ENCODE measurements at regions not wholly inside any gene's neighbourhood (a gene's known extent, or its start where the extent isn't known, plus 50 kb on each side); places are given as distances from the start of the nearest gene placed in this dataset.
"Not testable (repeated sequence)": the region's sequence is repeated elsewhere in the genome, so short reads cannot be mapped to it uniquely, and the experiment has no call there.

GRCh38 chr3:198096015-198096414 is 136.0 kb downstream of the LMLN start:
- DNase-seq (ENCODE audit: low spot score) = no peak

DNA sequence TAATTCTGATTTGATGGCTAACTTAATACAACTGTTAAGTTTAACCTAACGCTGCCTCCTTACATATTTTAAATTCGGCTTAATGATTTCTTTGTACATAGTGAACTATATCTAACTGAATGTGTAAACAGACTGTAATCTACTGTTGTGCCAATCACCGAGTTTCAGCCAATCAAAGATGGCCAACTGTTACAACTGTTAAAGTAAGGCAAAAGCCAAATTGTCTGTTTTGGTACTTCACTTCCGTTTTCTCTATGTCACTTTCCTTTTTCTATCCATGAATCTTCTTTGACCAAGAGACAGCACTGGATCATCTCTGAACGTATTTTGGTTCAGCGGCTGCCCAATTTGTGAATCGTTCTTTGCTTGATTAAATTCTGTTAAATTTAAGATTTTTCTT is 137.0 kb downstream of the LMLN start:
- no peak for DNase-seq (ENCODE audit: low spot score)

DNA sequence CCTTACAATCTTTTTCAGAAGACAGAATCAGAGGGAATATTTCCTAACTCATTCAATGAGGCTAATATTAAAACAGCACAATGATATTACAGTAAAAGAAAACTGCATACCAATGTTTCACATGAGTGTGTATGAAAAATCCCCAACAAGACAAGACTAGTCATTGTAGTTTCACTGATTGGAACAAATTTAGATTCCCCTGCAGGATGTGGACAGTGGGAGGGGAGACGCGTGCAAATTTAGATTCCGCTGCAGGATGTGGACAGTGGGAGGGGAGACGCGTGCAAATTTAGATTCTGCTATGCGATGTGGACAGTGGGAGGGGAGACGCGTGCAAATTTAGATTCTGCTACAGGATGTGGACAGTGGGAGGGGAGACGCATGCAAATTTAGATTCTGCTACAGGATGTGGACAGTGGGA is 138.7 kb downstream of the LMLN start:
- DNase-seq (ENCODE audit: low spot score) = not testable (repeated sequence)

DNA sequence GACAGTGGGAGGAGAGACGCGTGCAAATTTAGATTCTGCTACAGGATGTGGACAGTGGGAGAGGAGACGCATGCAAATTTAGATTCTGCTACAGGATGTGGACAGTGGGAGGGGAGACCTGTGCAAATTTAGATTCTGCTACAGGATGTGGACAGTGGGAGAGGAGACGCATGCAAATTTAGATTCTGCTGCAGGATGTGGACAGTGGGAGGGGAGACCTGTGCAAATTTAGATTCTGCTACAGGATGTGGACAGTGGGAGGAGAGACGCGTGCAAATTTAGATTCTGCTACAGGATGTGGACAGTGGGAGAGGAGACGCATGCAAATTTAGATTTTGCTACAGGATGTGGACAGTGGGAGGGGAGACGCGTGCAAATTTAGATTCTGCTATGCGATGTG is 143.1 kb downstream of the LMLN start:
- not testable (repeated sequence) for DNase-seq (ENCODE audit: low spot score)

GRCh38 chr3:198106265-198106664 is 146.2 kb downstream of the LMLN start:
- no peak for DNase-seq (ENCODE audit: low spot score)

DNA sequence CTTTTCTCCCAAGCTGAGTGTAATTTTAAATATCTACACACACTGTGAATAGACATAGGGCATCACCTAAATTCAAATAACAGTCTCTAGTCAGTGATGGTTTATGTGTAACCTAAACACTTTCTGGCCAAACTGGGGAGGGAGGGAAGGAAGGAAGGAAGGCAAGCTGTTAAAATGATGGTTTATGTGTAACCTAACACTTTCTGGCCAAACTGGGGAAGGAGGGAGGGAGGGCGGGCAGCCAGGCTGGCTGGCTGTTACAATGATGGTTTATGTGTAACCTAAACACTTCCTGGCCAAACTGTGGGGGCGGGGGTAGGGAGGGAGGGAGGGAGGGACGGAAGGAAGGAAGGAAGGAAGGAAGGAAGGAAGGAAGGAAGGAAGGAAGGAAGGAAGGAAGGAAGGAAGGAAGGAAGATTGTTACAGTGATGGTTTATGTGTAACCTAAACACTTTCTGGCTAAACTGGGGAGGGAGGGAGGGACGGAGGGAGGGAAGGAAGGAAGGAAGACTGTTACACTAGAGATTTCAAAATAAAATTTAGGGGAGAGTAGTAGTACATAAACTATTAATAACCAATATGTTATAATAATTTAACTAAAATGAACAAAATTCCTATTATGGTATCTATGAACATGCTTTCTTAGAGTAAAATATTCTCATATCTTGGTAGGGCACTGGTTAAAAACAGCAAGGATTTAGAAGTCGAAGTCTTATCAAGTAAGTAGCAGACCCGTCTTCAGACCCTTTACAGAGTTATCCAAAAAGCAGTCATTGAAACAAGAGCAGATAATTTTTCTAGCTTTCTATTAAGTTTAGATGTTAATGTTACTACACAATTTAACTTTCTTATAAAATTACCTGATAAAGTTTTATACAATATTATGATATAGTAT is 148.1 kb downstream of the LMLN start:
- DNase-seq (ENCODE audit: low spot score) = no peak

DNA sequence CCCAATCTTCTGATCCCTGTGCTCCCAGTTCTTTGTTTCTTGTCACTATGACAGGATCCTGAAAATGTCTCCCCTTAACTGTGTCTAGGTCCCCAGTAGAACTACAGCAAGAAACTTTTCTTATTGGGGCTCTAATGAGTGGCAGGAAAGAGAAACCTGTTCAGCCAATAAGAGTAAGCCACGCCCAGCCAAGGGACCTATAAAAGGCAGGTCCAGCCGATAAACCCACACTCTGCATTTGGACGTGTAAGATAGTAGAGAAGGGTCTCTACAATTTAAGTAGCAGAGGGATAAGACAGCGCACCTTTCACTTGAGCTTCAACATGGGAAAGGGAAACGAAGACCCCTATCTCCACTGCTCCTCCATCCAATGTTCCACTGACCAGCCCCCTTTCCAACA is 149.9 kb downstream of the LMLN start:
- DNase-seq (ENCODE audit: low spot score) = no peak

DNA sequence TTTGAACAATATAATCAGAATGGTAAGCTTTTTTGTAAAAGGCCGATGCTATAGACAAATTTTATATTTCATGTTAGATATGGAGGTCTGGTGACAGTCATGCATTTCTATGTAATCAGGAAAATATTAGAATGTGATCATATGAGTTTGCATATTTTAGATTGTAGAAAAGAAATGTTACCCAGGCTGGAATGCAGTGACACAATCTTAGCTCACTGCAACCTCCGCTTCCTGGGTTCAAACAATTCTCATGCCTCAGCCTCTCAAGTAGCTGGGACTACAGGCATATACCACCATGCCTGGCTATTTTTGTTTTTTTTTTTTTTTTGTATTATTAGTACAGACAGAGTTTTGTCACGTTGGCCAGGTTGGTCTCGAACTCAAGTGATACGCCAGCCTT is 152.0 kb downstream of the LMLN start:
- DNase-seq (ENCODE audit: low spot score) = no peak

- no peak for DNase-seq (ENCODE audit: low spot score)
These were observed 153.4 kb downstream of the LMLN start for GRCh38 chr3:198113206-198114053.

GRCh38 chr3:198114516-198114915 is 154.5 kb downstream of the LMLN start:
- not testable (repeated sequence) for DNase-seq (ENCODE audit: low spot score)

GRCh38 chr3:198122184-198122583 is 162.2 kb downstream of the LMLN start:
- not testable (repeated sequence) for DNase-seq (ENCODE audit: low spot score)

- DNase-seq (ENCODE audit: low spot score) = not testable (repeated sequence)
These were observed 177.2 kb downstream of the LMLN start for GRCh38 chr3:198137038-198137835.

DNA sequence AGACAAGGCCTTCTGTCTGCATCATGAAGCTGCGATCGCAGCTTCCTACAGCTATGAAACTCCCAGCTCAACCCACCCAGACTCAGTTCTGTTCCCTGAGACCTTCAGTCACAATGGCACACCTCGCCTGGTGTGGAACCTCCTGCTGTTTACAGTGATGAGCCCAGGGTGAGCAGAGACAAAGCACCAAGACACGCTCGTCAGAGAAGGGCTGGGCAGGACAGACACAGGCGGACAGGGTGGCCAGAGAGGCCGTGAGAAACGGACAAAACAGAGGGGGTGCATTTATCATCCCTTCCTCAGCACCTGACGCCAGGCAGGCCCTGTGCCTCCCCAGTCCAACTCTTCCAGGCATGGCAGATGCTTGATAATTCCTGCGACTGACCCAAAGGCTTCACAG is 178.2 kb downstream of the LMLN start:
- DNase-seq (ENCODE audit: low spot score) = not testable (repeated sequence)

GRCh38 chr3:198139037-198139436 is 179.0 kb downstream of the LMLN start:
- DNase-seq (ENCODE audit: low spot score) = not testable (repeated sequence)

DNA sequence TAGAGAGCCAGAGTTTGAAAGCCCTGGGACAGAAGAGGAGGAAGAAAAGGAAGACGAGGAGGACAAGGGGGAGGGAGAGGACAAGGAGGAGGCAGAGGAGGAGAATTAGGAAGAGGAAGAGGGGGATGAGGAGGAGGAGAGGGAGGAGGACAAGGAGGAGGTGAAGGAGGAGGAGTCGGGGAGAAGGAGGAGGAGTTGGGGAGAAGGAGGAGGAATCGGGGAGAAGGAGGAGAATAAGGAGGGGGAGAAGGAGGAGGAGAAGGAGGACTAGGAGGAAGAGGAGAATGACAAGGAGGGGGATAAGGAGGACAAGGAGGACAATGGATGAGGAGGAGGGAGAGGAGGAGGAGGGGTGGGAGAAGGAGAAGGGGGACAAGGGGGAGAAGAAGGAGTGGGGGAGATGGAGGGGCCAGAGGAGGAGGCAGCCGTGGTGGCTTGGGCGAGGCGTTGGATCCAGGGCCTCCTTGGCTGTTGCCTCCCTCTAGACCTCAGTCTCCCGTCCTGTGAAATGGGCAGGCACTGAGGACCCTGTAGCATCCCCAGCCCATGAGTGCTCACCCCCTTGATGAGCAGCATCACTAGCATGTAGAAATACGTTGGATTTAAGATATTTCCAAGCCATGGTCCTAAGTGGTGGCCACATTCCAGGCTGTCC is 179.6 kb downstream of the LMLN start:
- DNase-seq (ENCODE audit: low spot score) = not testable (repeated sequence)

DNA sequence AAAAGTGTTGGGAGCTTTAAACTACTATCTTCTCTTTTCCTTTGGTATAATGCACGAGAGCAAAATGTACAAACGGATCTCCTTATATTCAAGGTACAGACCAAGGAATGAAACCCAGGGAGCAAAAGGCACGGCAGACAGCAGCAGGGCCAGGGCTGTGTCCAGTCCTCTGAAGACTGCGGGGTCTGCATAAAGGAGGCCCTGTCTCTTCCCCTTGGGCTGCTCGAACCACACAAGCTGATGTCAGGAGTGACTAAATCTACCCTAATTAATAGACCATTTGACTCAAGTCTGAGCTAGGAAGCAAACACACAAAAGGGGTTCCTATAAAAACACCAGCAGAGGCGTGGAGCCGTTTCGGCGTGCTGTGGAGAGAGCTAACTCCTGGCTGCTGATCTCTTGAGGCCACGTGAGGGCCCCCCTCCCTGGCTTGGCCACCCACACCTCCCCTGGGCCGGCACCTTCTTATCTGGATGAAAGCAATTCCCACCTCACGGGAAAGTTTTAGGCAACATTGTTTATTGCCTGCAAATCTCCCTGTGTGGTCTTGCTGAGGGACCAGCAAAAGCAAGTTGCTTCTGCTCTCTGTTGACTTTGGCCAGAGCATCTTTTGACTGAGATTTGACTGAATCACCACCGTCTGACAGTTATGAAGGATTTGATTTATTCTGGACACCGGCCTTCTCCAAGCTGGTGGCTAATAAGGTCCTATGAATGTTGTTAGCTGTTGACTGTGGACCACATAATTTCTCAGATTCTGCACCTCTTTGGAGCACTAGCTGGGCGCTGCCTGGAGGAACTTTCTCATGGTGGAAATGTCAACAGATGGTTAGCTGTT is 183.5 kb downstream of the LMLN start:
- not testable (repeated sequence) for DNase-seq (ENCODE audit: low spot score)

GRCh38 chr3:198145231-198145784 is 185.3 kb downstream of the LMLN start:
- DNase-seq (ENCODE audit: low spot score) = not testable (repeated sequence)

- not testable (repeated sequence) for DNase-seq (ENCODE audit: low spot score)
These were observed 186.1 kb downstream of the LMLN start for GRCh38 chr3:198146070-198146469.

DNA sequence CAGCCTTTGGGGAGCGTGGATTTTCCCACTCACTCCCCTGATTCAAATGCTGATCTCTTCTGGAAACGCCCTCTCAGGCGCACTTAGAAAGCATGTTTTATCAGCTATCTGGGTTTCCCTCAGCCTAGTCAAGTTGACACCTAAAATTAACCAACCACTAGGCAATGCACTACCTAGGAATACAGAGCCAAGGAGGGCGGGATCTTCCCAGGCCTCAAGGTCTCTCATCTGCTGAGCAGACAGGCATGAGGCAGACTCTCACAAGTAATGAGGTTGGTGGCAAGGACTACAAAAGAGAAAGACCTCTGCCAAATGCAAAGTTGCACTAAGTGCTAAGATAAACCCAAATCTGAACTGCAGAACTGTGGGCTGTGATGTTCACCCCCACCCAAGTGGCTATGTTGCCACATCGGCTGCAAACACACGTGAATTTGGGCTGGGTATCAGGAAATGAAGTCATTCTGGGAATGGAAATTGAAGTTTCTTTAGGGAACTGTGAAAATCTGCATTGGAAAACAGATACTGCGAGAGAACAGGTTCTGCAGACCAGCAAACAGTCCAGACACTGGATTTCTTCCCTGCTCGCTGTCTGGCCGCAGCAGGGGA is 186.6 kb downstream of the LMLN start:
- DNase-seq (ENCODE audit: low spot score) = not testable (repeated sequence)

- DNase-seq (ENCODE audit: low spot score) = not testable (repeated sequence)
These were observed 187.2 kb downstream of the LMLN start for GRCh38 chr3:198147213-198147612.
